Smooth muscle cell (in vitro differentiated cells): ENCODE measurements at regions not wholly inside any gene's neighbourhood (a gene's known extent, or its start where the extent isn't known, plus 50 kb on each side); places are given as distances from the start of the nearest gene placed in this dataset.

ENCODE experiments used
- DNase-seq: peaks from one replicate; lab custom pipeline; 2025; ENCODE audit not compliant: unreplicated experiment; lab: John Stamatoyannopoulos, UW
- H2AFZ ChIP-seq: fragments of 200-600 bp; sonication (generic); 2 replicates; pipeline ENCODE4 v1.6.0; 2016; ENCODE audit warnings: antibody characterized with exemption, low read depth, mild to moderate bottlenecking
- H3F3A ChIP-seq: fragments of 200-600 bp; sonication (generic); 2 replicates; pipeline ENCODE4 v1.6.0; 2017; ENCODE audit warnings: antibody characterized with exemption, low read depth
- H3K27ac ChIP-seq: fragments of 200-600 bp; sonication (generic); 2 replicates; pipeline ENCODE4 v1.5.1; 2016; ENCODE audit warnings: low read depth, mild to moderate bottlenecking
- H3K27me3 ChIP-seq: fragments of 200-600 bp; sonication (generic); 2 replicates; pipeline ENCODE4 v1.6.1; 2016; ENCODE audit warnings: low read depth, mild to moderate bottlenecking
- H3K36me3 ChIP-seq: fragments of 200-600 bp; sonication (generic); 2 replicates; pipeline ENCODE4 v1.5.1; 2016; ENCODE audit warnings: low read depth
- H3K4me1 ChIP-seq: fragments of 200-600 bp; sonication (generic); 2 replicates; pipeline ENCODE4 v1.5.1; 2016; ENCODE audit warnings: low read depth
- H3K4me2 ChIP-seq: fragments of 200-600 bp; sonication (generic); 2 replicates; pipeline ENCODE4 v1.6.0; 2016; ENCODE audit warnings: mild to moderate bottlenecking
- H3K4me3 ChIP-seq: fragments of 200-600 bp; sonication (generic); 2 replicates; pipeline ENCODE4 v1.5.1; 2016; ENCODE audit warnings: mild to moderate bottlenecking
- H3K79me2 ChIP-seq: fragments of 200-600 bp; sonication (generic); 2 replicates; pipeline ENCODE4 v1.6.0; 2016; ENCODE audit warnings: low read depth, mild to moderate bottlenecking
- H3K9ac ChIP-seq: fragments of 200-600 bp; sonication (generic); 2 replicates; pipeline ENCODE4 v1.6.0; 2016; ENCODE audit warnings: low read depth
- H3K9me3 ChIP-seq: fragments of 200-600 bp; sonication (generic); replicated peaks from 2 replicates; pipeline ENCODE4 v1.5.1; 2016; ENCODE audit warnings: low read depth
- H4K20me1 ChIP-seq: fragments of 200-600 bp; sonication (generic); 2 replicates; pipeline ENCODE4 v1.6.0; 2016; ENCODE audit warnings: low read depth
- CTCF ChIP-seq: fragments of 200-600 bp; sonication (generic); IDR thresholded peaks from 2 replicates; pipeline ENCODE4 v1.5.1; 2017; ENCODE audit warnings: borderline replicate concordance, mild to moderate bottlenecking, antibody characterized with exemption; ENCODE audit not compliant: insufficient read depth, poor library complexity, severe bottlenecking
- WGBS: methylation state at CpG from one replicate; pipeline ENCODE4 v1.1.7; 2016; ENCODE audit warnings: low lambda C conversion rate; 5-methylcytosine and 5-hydroxymethylcytosine counted together

DNA sequence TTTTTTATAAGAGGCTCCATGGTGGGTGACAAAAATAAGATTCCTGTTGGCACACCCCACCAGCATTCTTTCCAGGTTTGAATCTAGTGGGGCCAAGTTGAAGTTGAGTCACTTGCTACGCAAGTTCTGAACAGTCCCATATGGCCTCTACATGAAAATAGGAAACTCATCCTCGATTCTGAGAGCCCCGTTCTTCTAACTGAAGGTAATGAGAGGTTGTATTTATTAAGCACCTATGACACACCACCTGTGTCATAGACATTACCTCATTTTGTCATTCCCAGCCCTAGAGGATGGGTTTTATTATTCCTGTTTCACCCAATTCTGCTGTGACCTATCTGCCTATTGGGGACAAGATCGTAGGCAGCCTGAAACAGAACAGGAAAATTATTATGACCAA, 131.7 kb downstream of the ACTL7B start:
- Histone ChIP-seq H3K4me1 (no peaks in the 10 kb centered on the region), H3K9ac (no peak overlapping the region), H3K36me3 (no peaks in the 10 kb centered on the region), H2AFZ (no peak overlapping the region), H4K20me1 (no peaks in the 10 kb centered on the region), H3K27ac (no peak overlapping the region), H3F3A (no peaks in the 10 kb centered on the region), H3K4me3 (no peak overlapping the region), H3K4me2 (no peak overlapping the region), H3K79me2 (no peaks in the 10 kb centered on the region), H3K9me3 (no peaks in the 10 kb centered on the region), H3K27me3 (no peaks in the 10 kb centered on the region)
- 85% methylated on average over 4 of the region's 4 CpGs for WGBS
- no peak for TF ChIP-seq CTCF
- no peak for DNase-seq

DNA sequence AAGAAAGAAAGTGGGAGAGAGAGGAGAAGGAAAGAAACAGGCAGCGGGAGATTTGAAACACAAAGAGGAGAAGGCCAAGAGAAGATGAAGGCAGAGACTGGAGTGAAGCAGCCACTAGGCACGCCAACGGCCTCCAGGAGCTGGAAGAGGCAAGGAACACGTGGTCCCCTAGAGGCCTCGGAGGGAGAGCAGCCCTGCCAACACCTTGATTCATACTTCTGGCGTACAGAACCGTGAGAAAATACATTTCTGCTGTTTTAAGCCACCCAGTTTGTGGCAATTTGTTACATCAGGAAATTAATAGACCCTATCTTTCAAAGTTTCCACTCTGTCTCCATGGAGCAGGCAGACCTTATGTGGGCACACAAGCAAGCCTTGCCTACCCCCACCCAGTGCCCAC, 133.4 kb downstream of the ACTL7B start:
- WGBS = 92% methylated on average over 7 of the region's 7 CpGs
- no peaks in the 10 kb centered on the region for H3K9me3 ChIP-seq
- H2AFZ ChIP-seq = no peak overlapping the region
- no peaks in the 10 kb centered on the region for H3F3A ChIP-seq
- H3K27me3 ChIP-seq = no peaks in the 10 kb centered on the region
- TF ChIP-seq CTCF = no peak
- no peak overlapping the region for H3K9ac ChIP-seq
- H3K36me3 ChIP-seq = no peaks in the 10 kb centered on the region
- H3K27ac ChIP-seq = no peak overlapping the region
- no peak overlapping the region for H3K4me2 ChIP-seq
- no peaks in the 10 kb centered on the region for H3K79me2 ChIP-seq
- no peak overlapping the region for H3K4me3 ChIP-seq
- DNase-seq = no peak
- no peaks in the 10 kb centered on the region for H4K20me1 ChIP-seq
- H3K4me1 ChIP-seq = no peaks in the 10 kb centered on the region

GRCh38 chr9:108720191-108720642, 135.6 kb downstream of the ACTL7B start:
- H3K9ac ChIP-seq = no peak overlapping the region
- H3K4me3 ChIP-seq = no peak overlapping the region
- H3K36me3 ChIP-seq = no peaks in the 10 kb centered on the region
- no peaks in the 10 kb centered on the region for H3K79me2 ChIP-seq
- no peaks in the 10 kb centered on the region for H4K20me1 ChIP-seq
- H3K9me3 ChIP-seq = no peaks in the 10 kb centered on the region
- no peaks in the 10 kb centered on the region for H3K27me3 ChIP-seq
- 50% methylated on average over 2 of the region's 2 CpGs for WGBS
- H3K4me2 ChIP-seq = no peak overlapping the region
- H3K27ac ChIP-seq = no peak overlapping the region
- no peak overlapping the region for H2AFZ ChIP-seq
- no peaks in the 10 kb centered on the region for H3F3A ChIP-seq
- no peak for TF ChIP-seq CTCF
- DNase-seq = no peak
- no peaks in the 10 kb centered on the region for H3K4me1 ChIP-seq

GRCh38 chr9:108710424-108710823, 145.4 kb downstream of the ACTL7B start:
- Histone ChIP-seq H3K4me3 (no peak overlapping the region), H3K27ac (no peak overlapping the region), H2AFZ (no peak overlapping the region), H3K36me3 (no peaks in the 10 kb centered on the region), H3K4me2 (no peak overlapping the region), H3F3A (no peaks in the 10 kb centered on the region), H3K9ac (no peak overlapping the region), H3K27me3 (peaks cover 12% of the 10 kb centered on the region), H3K4me1 (no peaks in the 10 kb centered on the region), H4K20me1 (no peaks in the 10 kb centered on the region), H3K9me3 (no peaks in the 10 kb centered on the region), H3K79me2 (no peaks in the 10 kb centered on the region)
- DNase-seq = no peak
- TF ChIP-seq CTCF = no peak
- 79% methylated on average over 3 of the region's 3 CpGs for WGBS
